ENCODE measurements at regions not wholly inside any gene's neighbourhood (a gene's known extent, or its start where the extent isn't known, plus 50 kb on each side); places are given as distances from the start of the nearest gene placed in this dataset.

GRCh38 chr15:31830591-31830990 is 199.7 kb upstream of the CHRNA7 start:
- TF ChIP-seq EZH2phosphoT487 (IDR thresholded peaks at IDR 0.05; ENCODE audit: low read depth) (no peak), CTCF (IDR thresholded peaks at IDR 0.05; ENCODE audit: low read depth, low read length) (no peak)
